ENCODE measurements at regions not wholly inside any gene's neighbourhood (a gene's known extent, or its start where the extent isn't known, plus 50 kb on each side); places are given as distances from the start of the nearest gene placed in this dataset.
A peak's percentile ranks its signal among the peaks of the same experiment; 100 is the strongest.
"Not testable (repeated sequence)": the region's sequence is repeated elsewhere in the genome, so short reads cannot be mapped to it uniquely, and the experiment has no call there.

DNA sequence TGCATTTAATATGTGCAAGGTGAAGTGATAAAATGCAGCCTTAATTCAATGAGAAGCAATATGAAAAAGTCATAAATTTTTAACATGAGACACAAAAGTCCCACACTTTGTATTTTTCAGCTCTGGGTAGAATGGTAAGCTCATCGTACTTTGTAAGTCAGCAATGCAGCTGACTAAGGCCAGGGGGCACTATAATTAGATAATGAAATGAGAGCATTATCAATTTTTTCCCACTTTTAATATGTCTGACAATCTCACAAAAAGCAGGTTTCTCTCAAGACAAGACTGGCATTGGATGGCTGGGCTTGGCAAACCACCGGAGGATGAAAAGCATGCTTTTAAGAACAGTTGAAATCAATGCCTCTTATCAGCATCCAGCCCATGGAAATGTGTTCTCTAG is 162.8 kb downstream of the FAM174A start:
- no peaks in the 10 kb centered on the region for H3K79me2 ChIP-seq (ENCODE audit: control insufficient read depth, insufficient read depth, low read length)
- no peaks in the 10 kb centered on the region for H3K79me1 ChIP-seq (ENCODE audit: low read length)
- no peak overlapping the region for H3K18ac ChIP-seq (ENCODE audit: low read length)
- no peak overlapping the region for H3K4me3 ChIP-seq (ENCODE audit: low read length)
- H2BK120ac ChIP-seq (ENCODE audit: low read depth, low read length): no peak overlapping the region
- H4K8ac ChIP-seq (ENCODE audit: low read depth, low read length): no peak overlapping the region
- no peaks in the 10 kb centered on the region for H3K36me3 ChIP-seq (ENCODE audit: control insufficient read depth, insufficient read depth, low read length)
- H3K56ac ChIP-seq (ENCODE audit: low read length): no peak overlapping the region
- no peak overlapping the region for H3K23ac ChIP-seq (ENCODE audit: low read length)
- no peak overlapping the region for H3K4ac ChIP-seq (ENCODE audit: low read depth, low read length)
- WGBS (ENCODE audit: extremely low coverage, insufficient coverage, low lambda C conversion rate): no CpG with 5 or more reads among the region's 2 CpGs
- no peak overlapping the region for H2AK5ac ChIP-seq (ENCODE audit: low read length)
- no peak overlapping the region for H2BK15ac ChIP-seq (replicated peaks; ENCODE audit: low read depth)
- no peak overlapping the region for H3K27ac ChIP-seq (ENCODE audit: low read depth, low read length)
- H3K9ac ChIP-seq (ENCODE audit: low read length): no peak overlapping the region
- no peaks in the 10 kb centered on the region for H3K27me3 ChIP-seq (ENCODE audit: insufficient read depth, low read length, poor library complexity)
- H3K4me2 ChIP-seq (ENCODE audit: low read length): no peak overlapping the region
- no peak overlapping the region for H4K5ac ChIP-seq (ENCODE audit: low read length)
- no peak for DNase-seq
- no peak overlapping the region for H2BK5ac ChIP-seq (ENCODE audit: low read length)
- H3K4me1 ChIP-seq (ENCODE audit: control insufficient read depth, low read depth, low read length): no peaks in the 10 kb centered on the region

GRCh38 chr5:100706776-100707175 is 171.6 kb downstream of the FAM174A start:
- Histone ChIP-seq H3K4me1 (ENCODE audit: control insufficient read depth, low read depth, low read length) (no peaks in the 10 kb centered on the region), H3K79me2 (ENCODE audit: control insufficient read depth, insufficient read depth, low read length) (no peaks in the 10 kb centered on the region), H3K9ac (ENCODE audit: low read length) (no peak overlapping the region), H3K27ac (ENCODE audit: low read depth, low read length) (no peak overlapping the region), H2BK15ac (replicated peaks; ENCODE audit: low read depth) (no peak overlapping the region), H2BK5ac (ENCODE audit: low read length) (no peak overlapping the region), H3K23ac (ENCODE audit: low read length) (no peak overlapping the region), H3K36me3 (ENCODE audit: control insufficient read depth, insufficient read depth, low read length) (no peaks in the 10 kb centered on the region), H4K5ac (ENCODE audit: low read length) (no peak overlapping the region), H4K8ac (ENCODE audit: low read depth, low read length) (no peak overlapping the region), H2AK5ac (ENCODE audit: low read length) (no peak overlapping the region), H3K56ac (ENCODE audit: low read length) (no peak overlapping the region), H3K27me3 (ENCODE audit: insufficient read depth, low read length, poor library complexity) (no peaks in the 10 kb centered on the region), H3K4ac (ENCODE audit: low read depth, low read length) (no peak overlapping the region), H3K79me1 (ENCODE audit: low read length) (no peaks in the 10 kb centered on the region), H3K4me2 (ENCODE audit: low read length) (no peak overlapping the region), H3K18ac (ENCODE audit: low read length) (no peak overlapping the region), H2BK120ac (ENCODE audit: low read depth, low read length) (no peak overlapping the region), H3K4me3 (ENCODE audit: low read length) (no peak overlapping the region)
- peak; percentile 44 for DNase-seq
- WGBS (ENCODE audit: extremely low coverage, insufficient coverage, low lambda C conversion rate): no CpG with 5 or more reads among the region's 1 CpG

DNA sequence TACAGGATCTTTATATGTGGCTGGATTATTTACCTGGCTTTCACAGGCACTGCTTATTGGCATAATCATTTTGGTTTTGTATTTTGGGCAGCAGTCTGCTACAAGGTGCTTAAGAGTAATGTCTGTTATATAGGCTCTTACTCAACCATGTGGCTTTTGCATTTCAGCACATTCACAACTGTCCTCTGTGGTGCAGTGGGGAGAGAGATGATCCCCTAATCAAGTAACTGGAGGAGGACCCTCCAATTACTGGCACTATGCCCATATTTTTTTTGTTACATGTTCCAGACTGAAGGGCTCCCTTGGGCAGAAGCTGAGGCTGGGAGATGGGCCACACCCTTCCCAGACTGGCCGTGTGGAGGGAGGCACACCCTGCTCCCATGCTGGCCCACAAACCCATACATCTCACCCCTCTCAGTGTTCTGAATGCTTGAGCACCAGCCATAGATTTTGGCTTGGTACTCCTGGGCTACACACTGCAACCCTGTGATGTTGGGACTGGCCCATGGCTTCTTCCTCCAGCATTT is 173.5 kb downstream of the FAM174A start:
- H3K4me2 ChIP-seq (ENCODE audit: low read length): no peak overlapping the region
- no peaks in the 10 kb centered on the region for H3K79me2 ChIP-seq (ENCODE audit: control insufficient read depth, insufficient read depth, low read length)
- no peak overlapping the region for H3K4ac ChIP-seq (ENCODE audit: low read depth, low read length)
- no peak overlapping the region for H3K18ac ChIP-seq (ENCODE audit: low read length)
- no peak overlapping the region for H2BK120ac ChIP-seq (ENCODE audit: low read depth, low read length)
- H3K23ac ChIP-seq (ENCODE audit: low read length): no peak overlapping the region
- no peak overlapping the region for H4K8ac ChIP-seq (ENCODE audit: low read depth, low read length)
- no peak overlapping the region for H4K5ac ChIP-seq (ENCODE audit: low read length)
- no peak overlapping the region for H2BK5ac ChIP-seq (ENCODE audit: low read length)
- no peaks in the 10 kb centered on the region for H3K79me1 ChIP-seq (ENCODE audit: low read length)
- no peak overlapping the region for H3K56ac ChIP-seq (ENCODE audit: low read length)
- H3K4me1 ChIP-seq (ENCODE audit: control insufficient read depth, low read depth, low read length): no peaks in the 10 kb centered on the region
- no peak overlapping the region for H3K9ac ChIP-seq (ENCODE audit: low read length)
- no peak overlapping the region for H2BK15ac ChIP-seq (replicated peaks; ENCODE audit: low read depth)
- no peaks in the 10 kb centered on the region for H3K27me3 ChIP-seq (ENCODE audit: insufficient read depth, low read length, poor library complexity)
- H3K27ac ChIP-seq (ENCODE audit: low read depth, low read length): no peak overlapping the region
- DNase-seq: no peak
- H3K36me3 ChIP-seq (ENCODE audit: control insufficient read depth, insufficient read depth, low read length): no peaks in the 10 kb centered on the region
- no CpG with 5 or more reads among the region's 1 CpG for WGBS (ENCODE audit: extremely low coverage, insufficient coverage, low lambda C conversion rate)
- H2AK5ac ChIP-seq (ENCODE audit: low read length): no peak overlapping the region
- no peak overlapping the region for H3K4me3 ChIP-seq (ENCODE audit: low read length)

DNA sequence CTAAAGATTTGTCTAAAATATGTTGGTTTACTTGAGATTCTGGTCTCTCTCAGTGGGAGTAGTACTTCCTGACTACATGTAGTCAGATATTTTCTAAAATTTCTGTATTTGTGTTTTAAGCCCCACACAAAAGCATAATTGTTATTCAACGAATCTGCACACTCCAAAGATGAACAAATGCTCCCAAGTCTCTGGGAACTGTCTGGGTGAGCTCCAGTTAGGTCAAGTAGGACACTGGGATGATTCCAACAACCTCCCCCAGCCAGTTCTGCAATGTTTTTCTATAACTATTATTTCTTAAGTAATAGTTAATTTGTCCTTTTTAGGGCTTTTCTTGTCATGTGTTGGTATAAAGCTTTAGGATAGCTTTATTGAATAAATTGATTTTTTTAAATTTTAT is 174.6 kb downstream of the FAM174A start:
- no peak overlapping the region for H2BK120ac ChIP-seq (ENCODE audit: low read depth, low read length)
- H3K23ac ChIP-seq (ENCODE audit: low read length): no peak overlapping the region
- H4K5ac ChIP-seq (ENCODE audit: low read length): no peak overlapping the region
- H2BK5ac ChIP-seq (ENCODE audit: low read length): no peak overlapping the region
- no peak overlapping the region for H3K56ac ChIP-seq (ENCODE audit: low read length)
- no peaks in the 10 kb centered on the region for H3K4me1 ChIP-seq (ENCODE audit: control insufficient read depth, low read depth, low read length)
- no peaks in the 10 kb centered on the region for H3K79me1 ChIP-seq (ENCODE audit: low read length)
- H4K8ac ChIP-seq (ENCODE audit: low read depth, low read length): no peak overlapping the region
- H3K4ac ChIP-seq (ENCODE audit: low read depth, low read length): no peak overlapping the region
- no CpG with 5 or more reads among the region's 1 CpG for WGBS (ENCODE audit: extremely low coverage, insufficient coverage, low lambda C conversion rate)
- H3K27me3 ChIP-seq (ENCODE audit: insufficient read depth, low read length, poor library complexity): no peaks in the 10 kb centered on the region
- no peaks in the 10 kb centered on the region for H3K79me2 ChIP-seq (ENCODE audit: control insufficient read depth, insufficient read depth, low read length)
- H2AK5ac ChIP-seq (ENCODE audit: low read length): no peak overlapping the region
- H3K4me3 ChIP-seq (ENCODE audit: low read length): no peak overlapping the region
- H2BK15ac ChIP-seq (replicated peaks; ENCODE audit: low read depth): no peak overlapping the region
- H3K18ac ChIP-seq (ENCODE audit: low read length): no peak overlapping the region
- H3K4me2 ChIP-seq (ENCODE audit: low read length): no peak overlapping the region
- no peak overlapping the region for H3K27ac ChIP-seq (ENCODE audit: low read depth, low read length)
- no peaks in the 10 kb centered on the region for H3K36me3 ChIP-seq (ENCODE audit: control insufficient read depth, insufficient read depth, low read length)
- no peak overlapping the region for H3K9ac ChIP-seq (ENCODE audit: low read length)
- DNase-seq: no peak

- not testable (repeated sequence) for H3K27me3 ChIP-seq (ENCODE audit: insufficient read depth, low read length, poor library complexity); H3K23ac ChIP-seq (ENCODE audit: low read length); H3K4me1 ChIP-seq (ENCODE audit: control insufficient read depth, low read depth, low read length); H2AK5ac ChIP-seq (ENCODE audit: low read length); H3K27ac ChIP-seq (ENCODE audit: low read depth, low read length); H3K9ac ChIP-seq (ENCODE audit: low read length); DNase-seq; H3K36me3 ChIP-seq (ENCODE audit: control insufficient read depth, insufficient read depth, low read length); H3K4ac ChIP-seq (ENCODE audit: low read depth, low read length); H4K8ac ChIP-seq (ENCODE audit: low read depth, low read length); H2BK120ac ChIP-seq (ENCODE audit: low read depth, low read length); H4K5ac ChIP-seq (ENCODE audit: low read length); H3K79me2 ChIP-seq (ENCODE audit: control insufficient read depth, insufficient read depth, low read length); H3K56ac ChIP-seq (ENCODE audit: low read length); H3K4me2 ChIP-seq (ENCODE audit: low read length); H3K18ac ChIP-seq (ENCODE audit: low read length); H3K79me1 ChIP-seq (ENCODE audit: low read length); H2BK5ac ChIP-seq (ENCODE audit: low read length); H2BK15ac ChIP-seq (replicated peaks; ENCODE audit: low read depth); H3K4me3 ChIP-seq (ENCODE audit: low read length)
- WGBS (ENCODE audit: extremely low coverage, insufficient coverage, low lambda C conversion rate): no CpG with 5 or more reads among the region's 2 CpGs
Measured at GRCh38 chr5:100714780-100715179, 179.6 kb downstream of the FAM174A start.

DNA sequence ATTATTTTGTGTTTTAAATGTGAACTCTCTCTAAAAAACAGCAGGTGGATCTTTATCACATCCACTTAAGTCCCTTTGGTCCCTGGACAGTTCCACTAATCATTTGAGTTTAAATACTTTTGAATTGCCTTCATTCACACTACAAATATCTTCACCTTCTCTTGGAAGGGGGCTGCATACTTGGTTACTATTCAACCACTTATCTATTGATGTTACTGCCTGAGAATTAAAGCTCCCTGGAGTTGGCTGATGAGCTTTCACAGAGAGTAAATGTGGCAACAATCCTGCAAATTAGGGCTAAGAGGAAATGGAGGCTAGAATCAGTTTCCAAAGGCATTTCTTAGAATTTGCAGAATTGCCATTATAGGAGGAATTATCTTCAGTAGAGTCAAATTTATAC is 180.4 kb downstream of the ST8SIA4 start:
- Histone ChIP-seq H3K4ac (ENCODE audit: low read depth, low read length) (no peak overlapping the region), H3K23ac (ENCODE audit: low read length) (no peak overlapping the region), H3K79me1 (ENCODE audit: low read length) (no peaks in the 10 kb centered on the region), H3K18ac (ENCODE audit: low read length) (no peak overlapping the region), H3K4me2 (ENCODE audit: low read length) (no peak overlapping the region), H3K56ac (ENCODE audit: low read length) (no peak overlapping the region), H2BK120ac (ENCODE audit: low read depth, low read length) (no peak overlapping the region), H3K36me3 (ENCODE audit: control insufficient read depth, insufficient read depth, low read length) (no peaks in the 10 kb centered on the region), H2AK5ac (ENCODE audit: low read length) (no peak overlapping the region), H4K8ac (ENCODE audit: low read depth, low read length) (no peak overlapping the region), H3K27ac (ENCODE audit: low read depth, low read length) (no peak overlapping the region), H3K27me3 (ENCODE audit: insufficient read depth, low read length, poor library complexity) (no peaks in the 10 kb centered on the region), H3K79me2 (ENCODE audit: control insufficient read depth, insufficient read depth, low read length) (no peaks in the 10 kb centered on the region), H3K4me1 (ENCODE audit: control insufficient read depth, low read depth, low read length) (no peaks in the 10 kb centered on the region), H2BK15ac (replicated peaks; ENCODE audit: low read depth) (no peak overlapping the region), H3K9ac (ENCODE audit: low read length) (no peak overlapping the region), H3K4me3 (ENCODE audit: low read length) (no peak overlapping the region), H4K5ac (ENCODE audit: low read length) (no peak overlapping the region), H2BK5ac (ENCODE audit: low read length) (no peak overlapping the region)
- DNase-seq: peak; percentile 61
